Amniotic stem cell (primary cell): ENCODE measurements at regions not wholly inside any gene's neighbourhood (a gene's known extent, or its start where the extent isn't known, plus 50 kb on each side); places are given as distances from the start of the nearest gene placed in this dataset.
"Not testable (repeated sequence)": the region's sequence is repeated elsewhere in the genome, so short reads cannot be mapped to it uniquely, and the experiment has no call there.

Source experiments
- DNase-seq: peaks from one replicate; lab custom pipeline; 2025; lab: John Stamatoyannopoulos, UW

- DNase-seq, result no peak
Observed at GRCh38 chr20:51923633-51924032, 121.3 kb upstream of the SALL4 start.

GRCh38 chr20:51922812-51923211 is 120.5 kb upstream of the SALL4 start:
- DNase-seq, result not testable (repeated sequence)

GRCh38 chr20:51918561-51918960 is 116.2 kb upstream of the SALL4 start:
- DNase-seq, result no peak

- no peak for DNase-seq
Observed at GRCh38 chr20:51917886-51918535, 115.7 kb upstream of the SALL4 start.

GRCh38 chr20:51916244-51916643 is 113.9 kb upstream of the SALL4 start:
- DNase-seq, result no peak

- DNase-seq, result no peak
Observed at GRCh38 chr20:51914758-51915157, 112.4 kb upstream of the SALL4 start.

- no peak for DNase-seq
Observed at GRCh38 chr20:51910321-51911050, 108.2 kb upstream of the SALL4 start.

GRCh38 chr20:51906679-51907078 is 104.4 kb upstream of the SALL4 start:
- DNase-seq, result no peak

GRCh38 chr20:51906049-51906448 is 103.7 kb upstream of the SALL4 start:
- no peak for DNase-seq

- no peak for DNase-seq
Observed at GRCh38 chr20:51902933-51903332, 100.6 kb upstream of the SALL4 start.

- no peak for DNase-seq
Observed at GRCh38 chr20:51900443-51900842, 98.1 kb upstream of the SALL4 start.

GRCh38 chr20:51899674-51900073 is 97.4 kb upstream of the SALL4 start:
- no peak for DNase-seq

- no peak for DNase-seq
Observed at GRCh38 chr20:51898788-51899187, 96.5 kb upstream of the SALL4 start.

- no peak for DNase-seq
Observed at GRCh38 chr20:51894619-51895018, 92.3 kb upstream of the SALL4 start.

GRCh38 chr20:51894201-51894600 is 91.9 kb upstream of the SALL4 start:
- no peak for DNase-seq

- no peak for DNase-seq
Observed at GRCh38 chr20:51893723-51894122, 91.4 kb upstream of the SALL4 start.

GRCh38 chr20:51890003-51890402 is 87.7 kb upstream of the SALL4 start:
- no peak for DNase-seq

GRCh38 chr20:51889466-51889865 is 87.1 kb upstream of the SALL4 start:
- no peak for DNase-seq

GRCh38 chr20:51888291-51888690 is 86.0 kb upstream of the SALL4 start:
- no peak for DNase-seq

GRCh38 chr20:51886891-51887608 is 84.7 kb upstream of the SALL4 start:
- DNase-seq, result no peak

GRCh38 chr20:51886341-51886740 is 84.0 kb upstream of the SALL4 start:
- DNase-seq, result no peak

GRCh38 chr20:51884561-51884960 is 82.2 kb upstream of the SALL4 start:
- no peak for DNase-seq

- DNase-seq, result no peak
Observed at GRCh38 chr20:51880188-51880587, 77.9 kb upstream of the SALL4 start.
